ENCODE measurements at regions not wholly inside any gene's neighbourhood (a gene's known extent, or its start where the extent isn't known, plus 50 kb on each side); places are given as distances from the start of the nearest gene placed in this dataset.
"Not testable (repeated sequence)": the region's sequence is repeated elsewhere in the genome, so short reads cannot be mapped to it uniquely, and the experiment has no call there.

- no peaks in the 10 kb centered on the region for H3K36me3 Mint-ChIP-seq
- POLR2A ChIA-PET: no interaction called here
- ATAC-seq (ENCODE audit: low read depth) (no peak), DNase-seq (no peak)
- H3K4me1 Mint-ChIP-seq: no peaks in the 10 kb centered on the region
- no peaks in the 10 kb centered on the region for H3K9me3 Mint-ChIP-seq
- no peak overlapping the region for H3K4me3 Mint-ChIP-seq
- H3K27ac Mint-ChIP-seq: no peak overlapping the region
- no peaks in the 10 kb centered on the region for H3K27me3 Mint-ChIP-seq
These were observed 327.5 kb upstream of the PDE3A start for GRCh38 chr12:20040831-20041230.

GRCh38 chr12:20044351-20044750 is 324.0 kb upstream of the PDE3A start:
- DNase-seq (no peak), ATAC-seq (ENCODE audit: low read depth) (no peak)
- Mint-ChIP-seq H3K36me3 (no peaks in the 10 kb centered on the region), H3K4me3 (no peak overlapping the region), H3K27me3 (no peaks in the 10 kb centered on the region), H3K27ac (no peak overlapping the region), H3K4me1 (no peaks in the 10 kb centered on the region), H3K9me3 (no peaks in the 10 kb centered on the region)
- POLR2A ChIA-PET: no interaction called here

DNA sequence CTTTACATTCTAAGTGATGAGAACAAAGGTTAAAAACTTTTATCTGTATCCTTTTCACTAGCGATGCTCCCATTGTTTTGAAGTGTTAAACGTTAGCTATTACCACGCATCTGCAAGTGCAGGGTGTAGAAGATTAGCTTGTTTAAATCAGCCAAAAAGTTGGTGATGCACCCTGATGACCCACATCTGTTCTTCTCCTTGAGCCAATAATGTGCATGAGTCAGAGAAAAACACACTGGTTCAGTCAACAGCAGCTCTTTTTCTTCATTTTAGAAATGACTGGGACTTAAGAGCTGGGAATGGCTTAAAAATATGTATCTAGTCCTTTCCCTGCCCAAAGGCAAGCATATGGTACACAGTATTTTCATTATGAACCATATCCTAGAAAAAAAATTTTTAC is 323.5 kb upstream of the PDE3A start:
- no peak for ATAC-seq (ENCODE audit: low read depth)
- no peaks in the 10 kb centered on the region for H3K27me3 Mint-ChIP-seq
- H3K36me3 Mint-ChIP-seq: no peaks in the 10 kb centered on the region
- POLR2A ChIA-PET: no interaction called here
- H3K27ac Mint-ChIP-seq: no peak overlapping the region
- H3K4me1 Mint-ChIP-seq: no peaks in the 10 kb centered on the region
- H3K4me3 Mint-ChIP-seq: no peak overlapping the region
- no peaks in the 10 kb centered on the region for H3K9me3 Mint-ChIP-seq
- no peak for DNase-seq

GRCh38 chr12:20047901-20048300 is 320.4 kb upstream of the PDE3A start:
- POLR2A ChIA-PET: no interaction called here

GRCh38 chr12:20050221-20050620 is 318.1 kb upstream of the PDE3A start:
- POLR2A ChIA-PET: no interaction called here
- no peak overlapping the region for H3K27ac Mint-ChIP-seq

More at GRCh38 chr12:20047901-20048300, 320.4 kb upstream of the PDE3A start:
- no peak for DNase-seq
- no peak overlapping the region for H3K4me3 Mint-ChIP-seq
- H3K9me3 Mint-ChIP-seq: no peaks in the 10 kb centered on the region
- no peak for ATAC-seq (ENCODE audit: low read depth)
- H3K27me3 Mint-ChIP-seq: no peaks in the 10 kb centered on the region
- no peaks in the 10 kb centered on the region for H3K4me1 Mint-ChIP-seq
- H3K36me3 Mint-ChIP-seq: no peaks in the 10 kb centered on the region
- H3K27ac Mint-ChIP-seq: no peak overlapping the region

DNA sequence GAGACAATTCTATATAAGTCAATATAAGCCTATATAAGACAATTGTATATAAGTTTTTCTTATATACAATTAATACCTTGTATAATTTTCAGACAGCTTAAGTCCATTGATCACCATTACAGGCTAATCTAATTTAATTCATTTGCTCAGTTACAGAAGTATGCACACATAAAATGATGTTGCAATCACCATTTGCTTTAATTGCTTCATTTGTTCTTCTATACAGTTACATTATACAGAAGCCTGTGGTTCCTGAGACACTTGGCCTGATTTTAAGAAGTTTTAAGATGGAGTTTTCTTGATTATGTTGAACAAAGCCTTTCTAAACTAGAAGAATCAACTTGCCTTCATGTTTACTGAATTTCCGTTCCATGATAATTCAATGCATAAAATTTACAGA is 314.6 kb upstream of the PDE3A start:
- peaks cover 2% of the 10 kb centered on the region for H3K9me3 Mint-ChIP-seq
- POLR2A ChIA-PET: no interaction called here
- no peaks in the 10 kb centered on the region for H3K27me3 Mint-ChIP-seq
- no peak for ATAC-seq (ENCODE audit: low read depth)
- no peak overlapping the region for H3K27ac Mint-ChIP-seq
- no peaks in the 10 kb centered on the region for H3K36me3 Mint-ChIP-seq
- H3K4me3 Mint-ChIP-seq: no peak overlapping the region
- DNase-seq: no peak
- no peaks in the 10 kb centered on the region for H3K4me1 Mint-ChIP-seq

More at GRCh38 chr12:20050221-20050620, 318.1 kb upstream of the PDE3A start:
- H3K36me3 Mint-ChIP-seq: no peaks in the 10 kb centered on the region
- no peak overlapping the region for H3K4me3 Mint-ChIP-seq
- H3K4me1 Mint-ChIP-seq: no peaks in the 10 kb centered on the region
- no peak for ATAC-seq (ENCODE audit: low read depth)
- DNase-seq: no peak
- no peaks in the 10 kb centered on the region for H3K9me3 Mint-ChIP-seq
- no peaks in the 10 kb centered on the region for H3K27me3 Mint-ChIP-seq

- H3K9me3 Mint-ChIP-seq: peaks cover 2% of the 10 kb centered on the region
- H3K27ac Mint-ChIP-seq: no peak overlapping the region
These were observed 312.5 kb upstream of the PDE3A start for GRCh38 chr12:20055856-20056255.

DNA sequence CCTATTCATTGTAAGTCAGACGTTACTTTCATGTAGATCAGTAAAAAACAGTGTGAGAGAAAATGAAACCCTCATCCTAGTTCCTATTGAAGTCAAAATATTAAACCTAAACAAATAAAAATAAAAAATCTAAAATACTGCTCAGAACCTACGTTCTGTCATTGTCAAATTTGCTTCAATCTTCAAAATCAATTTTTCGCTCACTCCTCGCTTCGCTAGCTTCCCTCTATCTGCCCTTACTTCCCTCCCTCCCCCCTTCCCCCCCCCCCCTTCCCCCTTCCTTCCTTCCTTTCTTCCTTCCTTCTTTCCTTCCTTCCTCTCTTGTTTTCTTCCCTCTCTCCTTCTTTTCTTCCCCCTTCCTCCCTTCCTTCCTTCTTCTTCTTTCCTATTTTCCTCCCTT is 310.9 kb upstream of the PDE3A start:
- H3K4me3 Mint-ChIP-seq: no peak overlapping the region
- H3K27ac Mint-ChIP-seq: no peak overlapping the region
- no peaks in the 10 kb centered on the region for H3K36me3 Mint-ChIP-seq
- POLR2A ChIA-PET: no interaction called here
- no peaks in the 10 kb centered on the region for H3K27me3 Mint-ChIP-seq
- DNase-seq (no peak), ATAC-seq (ENCODE audit: low read depth) (no peak)
- H3K9me3 Mint-ChIP-seq: peaks cover 5% of the 10 kb centered on the region
- no peaks in the 10 kb centered on the region for H3K4me1 Mint-ChIP-seq

More at GRCh38 chr12:20055856-20056255, 312.5 kb upstream of the PDE3A start:
- ATAC-seq (ENCODE audit: low read depth) (no peak), DNase-seq (no peak)
- H3K36me3 Mint-ChIP-seq: no peaks in the 10 kb centered on the region
- H3K4me3 Mint-ChIP-seq: no peak overlapping the region
- POLR2A ChIA-PET: no interaction called here
- no peaks in the 10 kb centered on the region for H3K27me3 Mint-ChIP-seq
- no peaks in the 10 kb centered on the region for H3K4me1 Mint-ChIP-seq

DNA sequence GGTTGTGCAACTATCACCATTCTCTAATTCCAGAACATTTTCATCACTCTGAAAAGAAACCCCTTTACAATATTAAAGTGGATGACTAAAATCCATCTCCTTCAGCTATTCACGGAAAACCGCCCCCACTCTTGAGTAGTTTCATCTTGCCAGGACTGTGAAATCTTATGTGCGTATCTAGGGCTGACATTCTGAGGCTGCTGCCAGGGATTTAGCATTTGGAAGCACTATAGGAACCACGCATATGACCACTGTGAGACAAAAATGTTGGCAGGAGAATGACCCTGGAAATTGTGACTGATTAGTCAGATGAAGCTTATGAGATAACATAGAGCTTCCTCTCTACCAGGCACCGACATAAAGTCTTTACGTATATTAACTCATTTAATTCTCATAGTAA is 305.2 kb upstream of the PDE3A start:
- Mint-ChIP-seq H3K36me3 (no peaks in the 10 kb centered on the region), H3K4me1 (no peaks in the 10 kb centered on the region), H3K27me3 (no peaks in the 10 kb centered on the region), H3K9me3 (peaks cover 14% of the 10 kb centered on the region), H3K27ac (no peak overlapping the region), H3K4me3 (no peak overlapping the region)
- POLR2A ChIA-PET: no interaction called here
- no peak for DNase-seq
- no peak for ATAC-seq (ENCODE audit: low read depth)

DNA sequence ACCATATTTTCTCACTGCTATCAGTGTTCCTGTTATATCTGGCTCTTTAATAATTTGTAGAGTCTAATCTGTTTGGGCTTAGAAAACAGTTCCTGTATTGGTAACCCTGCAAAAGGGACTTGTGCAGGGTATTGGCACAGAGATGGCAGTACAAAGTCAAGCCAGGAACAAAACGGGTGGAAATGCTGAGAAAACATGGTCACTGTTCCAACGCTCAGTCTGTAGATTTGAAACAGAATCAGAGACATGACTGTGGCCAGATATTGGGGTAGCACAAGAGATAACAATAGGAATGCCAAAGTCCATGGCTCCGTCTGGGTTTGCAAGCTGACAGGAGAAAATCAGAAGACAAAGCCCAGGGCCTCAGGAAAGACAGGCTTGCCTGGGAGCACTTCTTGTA is 290.7 kb upstream of the PDE3A start:
- Mint-ChIP-seq H3K36me3 (no peaks in the 10 kb centered on the region), H3K27me3 (no peaks in the 10 kb centered on the region), H3K4me1 (no peaks in the 10 kb centered on the region), H3K27ac (no peak overlapping the region), H3K4me3 (no peak overlapping the region), H3K9me3 (no peaks in the 10 kb centered on the region)
- no peak for DNase-seq
- POLR2A ChIA-PET: no interaction called here
- no peak for ATAC-seq (ENCODE audit: low read depth)

- no peak for ATAC-seq (ENCODE audit: low read depth)
- H3K27me3 Mint-ChIP-seq: no peaks in the 10 kb centered on the region
- DNase-seq: no peak
- H3K4me1 Mint-ChIP-seq: no peaks in the 10 kb centered on the region
- H3K9me3 Mint-ChIP-seq: no peaks in the 10 kb centered on the region
- H3K27ac Mint-ChIP-seq: no peak overlapping the region
- POLR2A ChIA-PET: no interaction called here
- no peak overlapping the region for H3K4me3 Mint-ChIP-seq
- no peaks in the 10 kb centered on the region for H3K36me3 Mint-ChIP-seq
These were observed 279.3 kb upstream of the PDE3A start for GRCh38 chr12:20089077-20089476.

DNA sequence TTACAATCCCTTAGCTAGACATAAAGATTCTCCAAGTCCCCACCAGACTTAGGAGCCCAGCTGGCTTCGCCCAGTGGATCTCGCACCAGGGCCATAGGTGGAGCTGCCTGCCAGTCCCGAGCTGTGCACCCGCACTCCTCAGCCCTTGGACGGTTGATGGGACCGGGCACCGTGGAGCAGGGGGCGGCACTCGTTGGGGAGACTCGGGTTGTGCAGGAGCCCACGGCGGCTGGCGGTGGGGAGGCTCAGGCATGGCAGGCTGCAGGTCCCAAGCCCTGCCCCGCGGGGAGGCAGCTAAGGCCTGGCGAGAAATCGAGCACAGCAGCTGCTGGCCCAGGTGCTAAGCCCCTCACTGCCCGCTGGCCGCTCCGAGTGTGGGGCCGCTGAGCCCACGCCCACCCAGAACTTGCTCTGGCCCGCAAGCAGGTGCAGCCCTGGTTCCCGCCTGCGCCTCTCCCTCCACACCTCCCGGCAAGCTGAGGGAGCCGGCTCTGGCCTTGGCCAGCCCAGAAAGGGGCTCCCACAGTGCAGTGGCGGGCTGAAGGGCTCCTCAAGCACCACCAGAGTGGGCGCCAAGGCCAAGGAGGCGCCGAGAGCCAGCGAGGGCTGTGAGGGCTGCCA is 275.0 kb upstream of the PDE3A start:
- H3K27me3 Mint-ChIP-seq; ATAC-seq (ENCODE audit: low read depth); POLR2A ChIA-PET; H3K4me3 Mint-ChIP-seq; H3K4me1 Mint-ChIP-seq; H3K27ac Mint-ChIP-seq; H3K36me3 Mint-ChIP-seq; H3K9me3 Mint-ChIP-seq; DNase-seq: not testable (repeated sequence)

GRCh38 chr12:20096430-20096829 is 271.9 kb upstream of the PDE3A start:
- POLR2A ChIA-PET: no interaction called here
- H3K27ac Mint-ChIP-seq: no peak overlapping the region
- peaks cover 1% of the 10 kb centered on the region for H3K9me3 Mint-ChIP-seq
- no peaks in the 10 kb centered on the region for H3K36me3 Mint-ChIP-seq
- H3K4me1 Mint-ChIP-seq: no peaks in the 10 kb centered on the region
- no peak overlapping the region for H3K4me3 Mint-ChIP-seq
- DNase-seq (no peak), ATAC-seq (ENCODE audit: low read depth) (no peak)
- peaks cover 2% of the 10 kb centered on the region for H3K27me3 Mint-ChIP-seq

DNA sequence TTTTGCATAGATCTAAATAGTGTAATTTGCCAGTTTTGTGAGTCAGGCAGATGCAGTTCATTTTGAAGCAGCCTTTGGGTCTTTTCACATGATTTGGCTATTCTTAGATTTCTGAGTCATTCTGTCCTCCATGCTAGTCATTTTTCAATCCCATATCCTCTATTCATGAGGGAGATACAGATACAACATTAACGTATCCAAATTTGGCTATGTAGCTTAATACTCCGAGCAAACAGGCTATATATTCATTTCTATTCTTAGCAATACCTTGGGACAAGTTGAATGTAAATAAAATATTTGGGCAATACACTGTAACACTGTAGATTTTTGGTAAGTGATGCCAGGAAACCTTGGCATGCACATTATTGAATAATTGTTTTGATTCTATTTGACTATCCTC is 270.7 kb upstream of the PDE3A start:
- H3K4me1 Mint-ChIP-seq: no peaks in the 10 kb centered on the region
- no peak overlapping the region for H3K4me3 Mint-ChIP-seq
- H3K27ac Mint-ChIP-seq: no peak overlapping the region
- peaks cover 1% of the 10 kb centered on the region for H3K9me3 Mint-ChIP-seq
- POLR2A ChIA-PET: no interaction called here
- no peaks in the 10 kb centered on the region for H3K36me3 Mint-ChIP-seq
- DNase-seq (no peak), ATAC-seq (ENCODE audit: low read depth) (no peak)
- peaks cover 2% of the 10 kb centered on the region for H3K27me3 Mint-ChIP-seq
